Suprapubic skin (tissue), 4 donors: ENCODE measurements at regions not wholly inside any gene's neighbourhood (a gene's known extent, or its start where the extent isn't known, plus 50 kb on each side); places are given as distances from the start of the nearest gene placed in this dataset.
"Not testable (repeated sequence)": the region's sequence is repeated elsewhere in the genome, so short reads cannot be mapped to it uniquely, and the experiment has no call there.

Source experiments
- EP300 ChIP-seq: sonication (generic); formaldehyde crosslinking; IDR thresholded peaks from one replicate; pipeline ENCODE4 v1.6.1; 2017; ENCODE audit warnings: antibody characterized with exemption
- POLR2A ChIP-seq, 2 donors: fragments of 450-650 bp; IDR thresholded peaks; one replicate each; pipeline ENCODE4 v1.6.1; 2017; ENCODE audit warnings: antibody characterized with exemption in 2 of 2, mild to moderate bottlenecking in 2 of 2, moderate library complexity in 2 of 2
- POLR2AphosphoS5 ChIP-seq, 3 donors: sonication (generic); formaldehyde crosslinking; IDR thresholded peaks; one replicate each; pipeline ENCODE4 v1.6.1; 2017; ENCODE audit warnings: antibody characterized with exemption in 3 of 3
- TF ChIP-seq, protein P1 (sequence below), 2 donors: fragments of 200-600 bp in 1 of 2; fragments of 450-650 bp in 1 of 2; sonication (generic) in 1 of 2; IDR thresholded peaks; one replicate each; pipeline ENCODE4 v1.5.1; 2016 to 2019; ENCODE audit warnings: antibody characterized with exemption in 2 of 2, mild to moderate bottlenecking in 1 of 2, moderate library complexity in 1 of 2

DNA sequence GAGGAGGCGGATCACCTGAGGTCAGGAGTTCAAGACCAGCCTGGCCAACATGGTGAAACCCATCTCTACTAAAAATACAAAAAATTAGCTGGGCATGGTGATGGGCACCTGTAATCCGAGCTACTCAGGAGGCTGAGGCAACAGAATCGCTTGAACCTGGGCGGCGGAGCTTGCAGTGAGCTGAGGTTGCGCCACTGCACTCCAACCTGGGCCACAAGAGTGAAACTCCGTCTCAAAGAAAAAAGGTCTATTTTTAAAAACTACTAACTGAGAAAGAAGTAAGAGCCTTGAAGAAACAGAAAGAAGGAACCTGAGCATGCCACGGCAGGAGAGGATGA lies 95.7 kb upstream of the DLG1 start:
- TF ChIP-seq, protein P1, sequence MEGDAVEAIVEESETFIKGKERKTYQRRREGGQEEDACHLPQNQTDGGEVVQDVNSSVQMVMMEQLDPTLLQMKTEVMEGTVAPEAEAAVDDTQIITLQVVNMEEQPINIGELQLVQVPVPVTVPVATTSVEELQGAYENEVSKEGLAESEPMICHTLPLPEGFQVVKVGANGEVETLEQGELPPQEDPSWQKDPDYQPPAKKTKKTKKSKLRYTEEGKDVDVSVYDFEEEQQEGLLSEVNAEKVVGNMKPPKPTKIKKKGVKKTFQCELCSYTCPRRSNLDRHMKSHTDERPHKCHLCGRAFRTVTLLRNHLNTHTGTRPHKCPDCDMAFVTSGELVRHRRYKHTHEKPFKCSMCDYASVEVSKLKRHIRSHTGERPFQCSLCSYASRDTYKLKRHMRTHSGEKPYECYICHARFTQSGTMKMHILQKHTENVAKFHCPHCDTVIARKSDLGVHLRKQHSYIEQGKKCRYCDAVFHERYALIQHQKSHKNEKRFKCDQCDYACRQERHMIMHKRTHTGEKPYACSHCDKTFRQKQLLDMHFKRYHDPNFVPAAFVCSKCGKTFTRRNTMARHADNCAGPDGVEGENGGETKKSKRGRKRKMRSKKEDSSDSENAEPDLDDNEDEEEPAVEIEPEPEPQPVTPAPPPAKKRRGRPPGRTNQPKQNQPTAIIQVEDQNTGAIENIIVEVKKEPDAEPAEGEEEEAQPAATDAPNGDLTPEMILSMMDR (IDR thresholded peaks at IDR 0.05) = not testable (repeated sequence)
- not testable (repeated sequence) for TF ChIP-seq POLR2AphosphoS5 (IDR thresholded peaks at IDR 0.05); POLR2A (IDR thresholded peaks at IDR 0.05); EP300
